ENCODE measurements at regions not wholly inside any gene's neighbourhood (a gene's known extent, or its start where the extent isn't known, plus 50 kb on each side); places are given as distances from the start of the nearest gene placed in this dataset.

- Histone ChIP-seq H3K9ac (ENCODE audit: insufficient read depth in 1 of 2, low read length in 2 of 2) (no peak overlapping the region), H3K9me3 (ENCODE audit: control insufficient read depth in 4 of 4, insufficient read depth in 3 of 4, low read length in 3 of 4) (no peaks in the 10 kb centered on the region), H3K27ac (ENCODE audit: low read depth in 1 of 2, low read length in 1 of 2) (no peak overlapping the region), H3K4me1 (ENCODE audit: control insufficient read depth in 5 of 5, insufficient read depth in 5 of 5, low read length in 5 of 5) (no peaks in the 10 kb centered on the region), H3K27me3 (ENCODE audit: control insufficient read depth in 3 of 3, insufficient read depth in 3 of 3, low read length in 2 of 3) (no peaks in the 10 kb centered on the region), H3K4me3 (no peak overlapping the region), H3K36me3 (ENCODE audit: control insufficient read depth in 4 of 4, insufficient read depth in 4 of 4, low read length in 4 of 4) (no peaks in the 10 kb centered on the region)
- no peak for DNase-seq
- 81 to 93% methylated on average over 3 of the region's 3 CpGs for WGBS, 2 donors
- TF ChIP-seq CTCF (IDR thresholded peaks at IDR 0.05; ENCODE audit: control extremely low read depth, extremely low read depth) = no peak
- no peak for ATAC-seq (ENCODE audit: insufficient read depth, low FRiP score)
Observed at GRCh38 chr12:127005406-127005805, 1261.6 kb upstream of the TMEM132C start.

- WGBS, 2 donors = 72 to 81% methylated on average over 9 of the region's 9 CpGs
- no peak for DNase-seq
- no peaks in the 10 kb centered on the region for H3K9me3 ChIP-seq (ENCODE audit: control insufficient read depth in 4 of 4, insufficient read depth in 3 of 4, low read length in 3 of 4)
Observed at GRCh38 chr12:127006972-127007371, 1260.0 kb upstream of the TMEM132C start.

GRCh38 chr12:127008755-127009403 lies 1258.1 kb upstream of the TMEM132C start:
- no peaks in the 10 kb centered on the region for H3K36me3 ChIP-seq (ENCODE audit: control insufficient read depth in 4 of 4, insufficient read depth in 4 of 4, low read length in 4 of 4)
- WGBS, 2 donors = 79% methylated on average over 10 of the region's 10 CpGs
- ATAC-seq (ENCODE audit: insufficient read depth, low FRiP score) (no peak), DNase-seq (no peak)
- H3K4me3 ChIP-seq = no peak overlapping the region
- H3K4me1 ChIP-seq (ENCODE audit: control insufficient read depth in 5 of 5, insufficient read depth in 5 of 5, low read length in 5 of 5) = no peaks in the 10 kb centered on the region
- no peaks in the 10 kb centered on the region for H3K9me3 ChIP-seq (ENCODE audit: control insufficient read depth in 4 of 4, insufficient read depth in 3 of 4, low read length in 3 of 4)
- no peak for TF ChIP-seq CTCF (IDR thresholded peaks at IDR 0.05; ENCODE audit: control extremely low read depth, extremely low read depth)
- H3K9ac ChIP-seq (ENCODE audit: insufficient read depth in 1 of 2, low read length in 2 of 2) = no peak overlapping the region
- no peaks in the 10 kb centered on the region for H3K27me3 ChIP-seq (ENCODE audit: control insufficient read depth in 3 of 3, insufficient read depth in 3 of 3, low read length in 2 of 3)
- no peak overlapping the region for H3K27ac ChIP-seq (ENCODE audit: low read depth in 1 of 2, low read length in 1 of 2)

More at GRCh38 chr12:127006972-127007371, 1260.0 kb upstream of the TMEM132C start:
- ATAC-seq (ENCODE audit: insufficient read depth, low FRiP score) = no peak
- H3K4me1 ChIP-seq (ENCODE audit: control insufficient read depth in 5 of 5, insufficient read depth in 5 of 5, low read length in 5 of 5) = no peaks in the 10 kb centered on the region
- H3K27me3 ChIP-seq (ENCODE audit: control insufficient read depth in 3 of 3, insufficient read depth in 3 of 3, low read length in 2 of 3) = no peaks in the 10 kb centered on the region
- H3K9ac ChIP-seq (ENCODE audit: insufficient read depth in 1 of 2, low read length in 2 of 2) = no peak overlapping the region
- H3K4me3 ChIP-seq = no peak overlapping the region
- H3K27ac ChIP-seq (ENCODE audit: low read depth in 1 of 2, low read length in 1 of 2) = no peak overlapping the region
- TF ChIP-seq CTCF (IDR thresholded peaks at IDR 0.05; ENCODE audit: control extremely low read depth, extremely low read depth) = no peak
- no peaks in the 10 kb centered on the region for H3K36me3 ChIP-seq (ENCODE audit: control insufficient read depth in 4 of 4, insufficient read depth in 4 of 4, low read length in 4 of 4)

- Histone ChIP-seq H3K27ac (ENCODE audit: low read depth in 1 of 2, low read length in 1 of 2) (no peak overlapping the region), H3K4me1 (ENCODE audit: control insufficient read depth in 5 of 5, insufficient read depth in 5 of 5, low read length in 5 of 5) (no peaks in the 10 kb centered on the region), H3K27me3 (ENCODE audit: control insufficient read depth in 3 of 3, insufficient read depth in 3 of 3, low read length in 2 of 3) (no peaks in the 10 kb centered on the region), H3K36me3 (ENCODE audit: control insufficient read depth in 4 of 4, insufficient read depth in 4 of 4, low read length in 4 of 4) (no peaks in the 10 kb centered on the region), H3K9me3 (ENCODE audit: control insufficient read depth in 4 of 4, insufficient read depth in 3 of 4, low read length in 3 of 4) (peaks cover 0 to 2% (median 0%) of the 10 kb centered on the region in 4 donors), H3K4me3 (no peak overlapping the region), H3K9ac (ENCODE audit: insufficient read depth in 1 of 2, low read length in 2 of 2) (no peak overlapping the region)
- DNase-seq = no peak
- WGBS, 2 donors = 94 to 95% methylated on average over 3 of the region's 3 CpGs
- ATAC-seq (ENCODE audit: insufficient read depth, low FRiP score) = no peak
- TF ChIP-seq CTCF (IDR thresholded peaks at IDR 0.05; ENCODE audit: control extremely low read depth, extremely low read depth) = no peak
Observed at GRCh38 chr12:127012109-127012508, 1254.9 kb upstream of the TMEM132C start.
